Trophoblast cell (in vitro differentiated cells and primary cell): ENCODE measurements at regions not wholly inside any gene's neighbourhood (a gene's known extent, or its start where the extent isn't known, plus 50 kb on each side); places are given as distances from the start of the nearest gene placed in this dataset.
"Not testable (repeated sequence)": the region's sequence is repeated elsewhere in the genome, so short reads cannot be mapped to it uniquely, and the experiment has no call there.

Experiments used
- DNase-seq, 2 donors: peaks; one replicate each; pipeline ENCODE4 v3.0.0-alpha.2; 2016
- H2AFZ ChIP-seq: 2 replicates; pipeline ENCODE4 v1.6.1; 2013; ENCODE audit warnings: low read length, moderate library complexity, mild to moderate bottlenecking; ENCODE audit not compliant: insufficient read depth, poor library complexity
- H2AK5ac ChIP-seq: 2 replicates; pipeline ENCODE4 v1.6.1; 2013; ENCODE audit warnings: mild to moderate bottlenecking, low read length
- H2BK120ac ChIP-seq: 2 replicates; pipeline ENCODE4 v1.6.1; 2013; ENCODE audit warnings: low read length, mild to moderate bottlenecking, moderate library complexity; ENCODE audit not compliant: insufficient read depth, poor library complexity
- H2BK12ac ChIP-seq: 2 replicates; pipeline ENCODE4 v1.6.1; 2013; ENCODE audit warnings: mild to moderate bottlenecking, low read length, moderate library complexity
- H2BK5ac ChIP-seq: 2 replicates; pipeline ENCODE4 v1.6.1; 2013; ENCODE audit warnings: low read length, low read depth, moderate library complexity, mild to moderate bottlenecking; ENCODE audit not compliant: poor library complexity
- H3K14ac ChIP-seq: 2 replicates; pipeline ENCODE4 v1.6.1; 2013; ENCODE audit warnings: mild to moderate bottlenecking, low read length
- H3K18ac ChIP-seq: 2 replicates; pipeline ENCODE4 v1.6.1; 2013; ENCODE audit warnings: mild to moderate bottlenecking, low read length
- H3K23ac ChIP-seq: 2 replicates; pipeline ENCODE4 v1.6.1; 2013; ENCODE audit warnings: low read length
- H3K27ac ChIP-seq: 2 replicates; pipeline ENCODE4 v1.5.1; 2013; ENCODE audit warnings: low read depth, mild to moderate bottlenecking, inconsistent platforms, low read length, moderate library complexity
- H3K27me3 ChIP-seq: 2 replicates; pipeline ENCODE4 v1.6.1; 2013; ENCODE audit warnings: inconsistent platforms, mild to moderate bottlenecking, low read length, moderate library complexity; ENCODE audit not compliant: insufficient read depth
- H3K36me3 ChIP-seq, 2 experiments: 1 replicate in 1 of 2; 2 replicates in 1 of 2; pipeline ENCODE4 v1.6.1; 2013; ENCODE audit warnings: low read length in 2 of 2, mild to moderate bottlenecking in 2 of 2, moderate library complexity in 1 of 2; ENCODE audit not compliant: insufficient read depth in 2 of 2, control insufficient read depth in 1 of 2
- H3K4ac ChIP-seq: 2 replicates; pipeline ENCODE4 v1.6.1; 2013; ENCODE audit warnings: low read depth, mild to moderate bottlenecking, low read length, moderate library complexity
- H3K4me1 ChIP-seq, 2 experiments: 1 replicate in 1 of 2; 2 replicates in 1 of 2; pipeline ENCODE4 v1.6.1; 2013; ENCODE audit warnings: low read length in 2 of 2, mild to moderate bottlenecking in 2 of 2, moderate library complexity in 1 of 2; ENCODE audit not compliant: insufficient read depth in 2 of 2, control insufficient read depth in 1 of 2
- H3K4me2 ChIP-seq: 2 replicates; pipeline ENCODE4 v1.6.1; 2013; ENCODE audit warnings: inconsistent platforms, mild to moderate bottlenecking, low read length, moderate library complexity
- H3K4me3 ChIP-seq: 2 replicates; pipeline ENCODE4 v1.5.1; 2013; ENCODE audit warnings: mild to moderate bottlenecking, low read depth, low read length, inconsistent platforms
- H3K79me1 ChIP-seq: one replicate; pipeline ENCODE4 v1.6.1; 2013; ENCODE audit warnings: low read length
- H3K79me2 ChIP-seq: 2 replicates; pipeline ENCODE4 v1.6.1; 2013; ENCODE audit warnings: low read length, mild to moderate bottlenecking; ENCODE audit not compliant: control insufficient read depth, insufficient read depth, poor library complexity
- H3K9ac ChIP-seq: 2 replicates; pipeline ENCODE4 v1.6.1; 2013; ENCODE audit warnings: mild to moderate bottlenecking, low read length
- H3K9me3 ChIP-seq: 2 replicates; pipeline ENCODE4 v1.6.1; 2013; ENCODE audit warnings: low read depth, mild to moderate bottlenecking, control low read depth, inconsistent platforms, low read length; ENCODE audit not compliant: insufficient read depth
- H4K12ac ChIP-seq: 2 replicates; pipeline ENCODE4 v1.6.1; 2013; ENCODE audit warnings: low read depth, mild to moderate bottlenecking, low read length, moderate library complexity
- H4K8ac ChIP-seq: 2 replicates; pipeline ENCODE4 v1.6.1; 2013; ENCODE audit warnings: low read depth, mild to moderate bottlenecking, low read length, moderate library complexity
- H4K91ac ChIP-seq: one replicate; pipeline ENCODE4 v1.6.1; 2013; ENCODE audit warnings: low read depth, mild to moderate bottlenecking, low read length, moderate library complexity
- WGBS: extraction: QIAGEN DNeasy Blood & Tissue Kit; methylation state at CpG from one replicate; pipeline ENCODE4 v1.1.7; 2013; ENCODE audit warnings: missing lambda C conversion rate; ENCODE audit not compliant: insufficient read length, insufficient coverage; ENCODE audit errors: extremely low coverage; 5-methylcytosine and 5-hydroxymethylcytosine counted together

GRCh38 chr12:96085475-96085874 lies 50.1 kb upstream of the LTA4H start:
- Histone ChIP-seq H3K4ac (no peak overlapping the region), H2BK12ac (no peak overlapping the region), H3K9me3 (peaks cover 6% of the 10 kb centered on the region), H3K4me2 (no peak overlapping the region), H3K79me1 (no peaks in the 10 kb centered on the region), H3K27me3 (no peaks in the 10 kb centered on the region), H3K9ac (no peak overlapping the region), H3K18ac (no peak overlapping the region), H4K8ac (no peak overlapping the region), H3K36me3 (no peaks in the 10 kb centered on the region), H3K23ac (no peak overlapping the region), H4K91ac (no peak overlapping the region), H3K4me1 (peaks cover 0 to 4% of the 10 kb centered on the region in 2 experiments), H2AFZ (no peak overlapping the region), H3K79me2 (no peaks in the 10 kb centered on the region), H2BK5ac (no peak overlapping the region), H3K4me3 (no peak overlapping the region), H2BK120ac (no peak overlapping the region), H3K14ac (no peak overlapping the region), H3K27ac (no peak overlapping the region), H4K12ac (no peak overlapping the region), H2AK5ac (no peak overlapping the region)
- no peak for DNase-seq
- no CpG with 5 or more reads among the region's 1 CpG for whole genome bisulfite sequencing

GRCh38 chr12:96086190-96086589 lies 50.8 kb upstream of the LTA4H start:
- not testable (repeated sequence) for H3K36me3 ChIP-seq, DNase-seq, H3K79me2 ChIP-seq

GRCh38 chr12:96091833-96092232 lies 56.4 kb upstream of the LTA4H start:
- H2BK120ac ChIP-seq = no peak overlapping the region
- no peak overlapping the region for H4K8ac ChIP-seq
- no peaks in the 10 kb centered on the region for H3K27me3 ChIP-seq
- no peak overlapping the region for H3K14ac ChIP-seq
- H3K4me2 ChIP-seq = no peak overlapping the region
- no peak overlapping the region for H3K18ac ChIP-seq
- no peaks in the 10 kb centered on the region for H3K36me3 ChIP-seq
- no peak overlapping the region for H3K23ac ChIP-seq
- H2BK12ac ChIP-seq = no peak overlapping the region
- no peak for DNase-seq
- no peak overlapping the region for H2BK5ac ChIP-seq
- H4K12ac ChIP-seq = no peak overlapping the region
- peaks cover 0 to 8% of the 10 kb centered on the region in 2 experiments for H3K4me1 ChIP-seq
- no peaks in the 10 kb centered on the region for H3K79me1 ChIP-seq
- WGBS = no CpG with 5 or more reads among the region's 1 CpG
- no peak overlapping the region for H2AFZ ChIP-seq
- H3K9me3 ChIP-seq = peaks cover 6% of the 10 kb centered on the region
- H3K9ac ChIP-seq = no peak overlapping the region
- no peak overlapping the region for H3K27ac ChIP-seq
- no peak overlapping the region for H2AK5ac ChIP-seq
- no peaks in the 10 kb centered on the region for H3K79me2 ChIP-seq
- H4K91ac ChIP-seq = no peak overlapping the region
- no peak overlapping the region for H3K4ac ChIP-seq
- H3K4me3 ChIP-seq = no peak overlapping the region

More at GRCh38 chr12:96086190-96086589, 50.8 kb upstream of the LTA4H start:
- H3K4ac ChIP-seq, H4K8ac ChIP-seq, H3K27me3 ChIP-seq, H2BK12ac ChIP-seq, H3K4me3 ChIP-seq, H2AFZ ChIP-seq, H2BK120ac ChIP-seq, H2BK5ac ChIP-seq, H3K27ac ChIP-seq, H3K4me1 ChIP-seq, H4K91ac ChIP-seq, H2AK5ac ChIP-seq, H3K79me1 ChIP-seq, H3K9me3 ChIP-seq, H3K4me2 ChIP-seq, H3K14ac ChIP-seq, H3K23ac ChIP-seq, H4K12ac ChIP-seq, H3K18ac ChIP-seq, H3K9ac ChIP-seq: not testable (repeated sequence)

- H4K8ac ChIP-seq = no peak overlapping the region
- no peak overlapping the region for H2BK120ac ChIP-seq
- H3K9me3 ChIP-seq = no peaks in the 10 kb centered on the region
- no peak overlapping the region for H3K14ac ChIP-seq
- H2AK5ac ChIP-seq = no peak overlapping the region
- H3K18ac ChIP-seq = no peak overlapping the region
- no peak overlapping the region for H4K12ac ChIP-seq
- H3K23ac ChIP-seq = no peak overlapping the region
- whole genome bisulfite sequencing = no CpG with 5 or more reads among the region's 6 CpGs
- no peak overlapping the region for H3K4ac ChIP-seq
- no peak overlapping the region for H2AFZ ChIP-seq
- no peak overlapping the region for H3K27ac ChIP-seq
- H3K9ac ChIP-seq = no peak overlapping the region
- H3K79me2 ChIP-seq = no peaks in the 10 kb centered on the region
- H3K4me1 ChIP-seq = peaks cover 0 to 8% of the 10 kb centered on the region in 2 experiments
- H2BK5ac ChIP-seq = no peak overlapping the region
- DNase-seq = peak; percentile 21 to 33
- no peak overlapping the region for H3K4me2 ChIP-seq
- no peaks in the 10 kb centered on the region for H3K36me3 ChIP-seq
- no peaks in the 10 kb centered on the region for H3K79me1 ChIP-seq
- H2BK12ac ChIP-seq = no peak overlapping the region
- H3K4me3 ChIP-seq = no peak overlapping the region
- no peak overlapping the region for H4K91ac ChIP-seq
- no peaks in the 10 kb centered on the region for H3K27me3 ChIP-seq
These were observed 58.3 kb upstream of the LTA4H start for GRCh38 chr12:96093543-96094196.
